Cerebellar nuclear complex (tissue), 1 donor: ENCODE measurements at regions not wholly inside any gene's neighbourhood (a gene's known extent, or its start where the extent isn't known, plus 50 kb on each side); places are given as distances from the start of the nearest gene placed in this dataset.

Experiments used
- DNase-seq, 2 experiments: peaks; one replicate each; lab custom pipeline; 2025; lab: John Stamatoyannopoulos, UW

GRCh38 chr9:89967527-89967926 lies 362.7 kb downstream of the GADD45G start:
- DNase-seq: no peak

DNA sequence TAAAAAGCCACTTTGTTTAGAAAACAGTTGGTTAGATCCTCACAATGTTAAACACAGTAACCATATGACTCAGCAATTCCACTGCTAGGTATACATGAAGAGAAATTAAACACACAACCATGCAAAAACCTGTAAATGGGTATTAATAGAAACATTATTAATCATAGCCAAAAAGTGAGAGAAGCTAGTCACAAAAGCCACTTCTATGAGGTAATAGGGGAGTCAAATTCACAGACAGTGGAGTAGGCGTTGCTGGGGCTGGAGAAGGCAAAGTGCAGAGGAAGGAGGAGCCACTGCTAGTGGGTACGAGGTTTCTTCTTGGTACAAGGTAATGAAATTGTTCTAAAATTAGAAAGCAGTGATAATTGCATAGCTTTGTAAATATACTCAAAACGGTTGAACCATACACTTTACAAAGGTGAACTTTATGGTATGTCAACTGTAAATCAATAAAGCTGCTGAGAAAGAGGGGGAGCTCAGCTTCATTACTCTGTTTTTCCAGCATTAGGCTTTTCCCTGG lies 364.4 kb downstream of the GADD45G start:
- no peak for DNase-seq

GRCh38 chr9:89969881-89970639 lies 365.2 kb downstream of the GADD45G start:
- no peak for DNase-seq

DNA sequence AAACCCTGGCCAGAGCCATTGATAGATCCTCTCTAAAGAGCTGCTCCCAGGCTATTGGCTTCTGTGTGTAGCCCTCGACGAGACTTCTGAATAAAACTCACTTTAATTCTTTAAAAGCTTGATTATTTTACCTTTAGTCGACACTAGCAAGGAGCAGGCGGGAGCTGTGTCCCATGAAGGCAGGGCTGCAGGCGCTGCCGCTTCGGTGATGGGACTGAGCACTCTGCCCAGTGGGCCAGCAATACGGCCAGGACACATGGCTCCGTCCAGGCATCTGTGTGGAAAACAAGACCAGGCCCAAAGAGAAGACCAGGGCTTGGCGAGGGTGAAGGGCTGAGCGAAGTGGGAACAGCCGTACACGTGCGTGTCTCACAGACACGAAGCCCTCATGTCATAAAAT lies 365.9 kb downstream of the GADD45G start:
- DNase-seq: no peak

- no peak for DNase-seq
These were observed 367.7 kb downstream of the GADD45G start for GRCh38 chr9:89972535-89972934.

GRCh38 chr9:89974582-89974981 lies 369.8 kb downstream of the GADD45G start:
- DNase-seq: no peak

DNA sequence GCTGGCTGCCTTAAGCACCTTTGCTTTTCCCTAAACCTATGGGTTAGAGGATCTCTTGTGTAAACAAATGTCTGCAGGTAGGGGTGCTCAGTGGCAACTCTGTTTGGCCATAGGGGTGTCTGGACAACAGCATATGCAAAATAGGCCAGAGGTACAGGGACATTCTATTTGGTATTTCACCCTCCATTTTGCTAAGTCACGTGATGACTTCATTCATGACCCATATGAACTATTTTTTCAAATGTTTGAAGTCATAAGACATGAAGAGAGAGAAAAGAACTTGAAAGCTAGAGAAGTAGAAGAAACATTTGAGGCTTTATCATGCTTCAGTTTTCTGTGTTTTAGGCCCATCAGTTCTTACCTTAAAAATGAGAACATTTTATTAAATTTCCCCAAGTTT lies 370.2 kb downstream of the GADD45G start:
- no peak for DNase-seq

- DNase-seq: no peak
These were observed 370.8 kb downstream of the GADD45G start for GRCh38 chr9:89975630-89976029.

DNA sequence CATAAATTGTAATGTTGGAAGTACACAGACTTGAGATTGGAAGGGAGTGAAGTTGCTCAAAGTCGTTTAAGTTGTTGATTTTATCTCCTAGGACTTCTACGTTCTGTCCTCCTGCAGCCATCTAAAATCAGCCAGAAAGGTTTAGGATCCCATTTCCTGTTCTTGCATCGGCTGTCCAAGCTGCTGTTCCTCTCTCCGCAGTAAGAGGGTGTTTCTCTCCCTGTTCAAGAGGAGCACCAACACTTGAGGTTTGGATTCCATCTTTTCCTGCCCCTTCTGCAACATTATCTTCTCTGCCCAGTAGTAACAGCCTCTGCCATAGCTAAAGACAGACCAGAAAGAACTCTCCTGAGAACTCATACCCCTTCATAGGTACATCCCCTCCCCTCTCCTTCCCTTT lies 373.4 kb downstream of the GADD45G start:
- DNase-seq: no peak

DNA sequence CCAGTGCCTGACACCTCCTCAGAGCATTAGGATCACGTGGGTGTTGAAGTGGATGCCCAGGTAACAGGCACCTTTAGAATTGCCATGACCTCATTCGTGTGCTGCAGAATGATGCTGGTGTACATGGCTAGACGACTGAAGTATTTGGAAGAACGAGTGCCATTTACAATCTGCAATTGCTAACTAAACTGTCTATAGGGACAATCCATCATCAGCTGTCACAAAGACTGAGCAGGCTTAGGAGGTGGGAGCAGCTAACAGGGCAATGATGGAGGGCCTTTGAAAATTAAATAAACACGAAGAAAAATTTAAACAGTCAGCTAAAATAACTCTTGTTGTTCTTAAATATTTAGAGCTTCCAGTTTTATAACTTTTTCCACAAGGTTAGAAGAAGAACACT lies 375.8 kb downstream of the GADD45G start:
- DNase-seq: no peak

DNA sequence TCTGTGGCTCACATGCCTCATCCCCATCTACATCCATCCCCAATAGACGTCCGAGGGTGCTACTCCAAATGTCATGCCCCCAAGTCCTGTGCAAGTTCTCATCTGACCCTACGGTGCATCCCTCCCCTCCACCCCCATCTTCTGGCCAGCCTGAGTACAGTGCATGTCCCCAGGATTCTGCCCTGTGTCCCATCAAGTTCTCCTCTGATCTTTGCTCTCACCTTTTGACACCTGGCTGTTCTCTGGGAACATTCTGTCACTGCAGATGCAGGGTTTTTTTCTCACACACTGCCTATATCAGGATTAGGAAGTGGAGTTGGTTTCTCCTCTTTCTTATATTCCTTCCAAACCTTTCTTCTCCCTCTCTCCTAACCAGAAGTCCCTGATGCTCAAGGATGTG lies 377.2 kb downstream of the GADD45G start:
- no peak for DNase-seq

DNA sequence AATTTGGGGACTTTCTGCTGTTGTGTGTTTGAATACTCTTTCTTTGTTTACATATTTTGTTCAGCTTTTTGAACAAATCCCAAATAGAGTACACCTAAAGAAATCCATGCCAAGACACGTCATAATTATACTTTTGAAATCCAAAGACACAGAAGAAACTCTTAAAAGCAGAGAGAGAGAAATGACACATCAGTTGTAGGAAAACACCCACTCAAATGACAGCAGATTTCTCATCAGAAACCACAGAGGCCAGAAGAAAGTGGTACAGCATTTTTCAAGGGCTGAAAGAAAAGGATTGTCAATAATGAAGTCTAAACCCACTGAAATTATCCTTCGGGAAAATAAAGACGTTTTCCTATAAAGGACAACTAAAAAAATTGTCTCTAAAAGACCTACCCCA lies 378.6 kb downstream of the GADD45G start:
- DNase-seq: no peak

GRCh38 chr9:89984214-89984613 lies 379.4 kb downstream of the GADD45G start:
- no peak for DNase-seq

DNA sequence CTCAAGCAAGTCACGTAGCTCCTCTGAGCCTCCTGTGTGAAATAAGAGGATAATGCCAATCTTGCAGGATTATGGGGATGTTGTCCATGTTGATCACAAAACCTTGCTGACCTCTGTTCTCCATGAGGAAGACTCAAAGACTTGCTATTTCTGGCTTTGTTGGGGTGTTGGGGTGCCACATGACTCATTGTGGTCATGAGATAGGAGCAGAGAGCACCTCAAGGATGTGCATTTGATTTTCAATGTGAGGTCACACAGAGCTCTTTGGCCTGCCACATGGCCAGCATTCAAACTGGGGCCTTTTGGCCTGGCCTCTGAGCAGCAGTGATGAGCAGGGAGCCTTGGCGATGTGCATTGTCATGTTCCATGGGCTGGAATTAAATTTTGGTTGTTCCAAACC lies 380.3 kb downstream of the GADD45G start:
- DNase-seq: no peak

- no peak for DNase-seq
These were observed 381.4 kb downstream of the GADD45G start for GRCh38 chr9:89986190-89986589.

- no peak for DNase-seq
These were observed 383.6 kb downstream of the GADD45G start for GRCh38 chr9:89988458-89988857.

- DNase-seq: no peak
These were observed 386.5 kb downstream of the GADD45G start for GRCh38 chr9:89991204-89991790.

- no peak for DNase-seq
These were observed 387.8 kb downstream of the GADD45G start for GRCh38 chr9:89992326-89993198.

DNA sequence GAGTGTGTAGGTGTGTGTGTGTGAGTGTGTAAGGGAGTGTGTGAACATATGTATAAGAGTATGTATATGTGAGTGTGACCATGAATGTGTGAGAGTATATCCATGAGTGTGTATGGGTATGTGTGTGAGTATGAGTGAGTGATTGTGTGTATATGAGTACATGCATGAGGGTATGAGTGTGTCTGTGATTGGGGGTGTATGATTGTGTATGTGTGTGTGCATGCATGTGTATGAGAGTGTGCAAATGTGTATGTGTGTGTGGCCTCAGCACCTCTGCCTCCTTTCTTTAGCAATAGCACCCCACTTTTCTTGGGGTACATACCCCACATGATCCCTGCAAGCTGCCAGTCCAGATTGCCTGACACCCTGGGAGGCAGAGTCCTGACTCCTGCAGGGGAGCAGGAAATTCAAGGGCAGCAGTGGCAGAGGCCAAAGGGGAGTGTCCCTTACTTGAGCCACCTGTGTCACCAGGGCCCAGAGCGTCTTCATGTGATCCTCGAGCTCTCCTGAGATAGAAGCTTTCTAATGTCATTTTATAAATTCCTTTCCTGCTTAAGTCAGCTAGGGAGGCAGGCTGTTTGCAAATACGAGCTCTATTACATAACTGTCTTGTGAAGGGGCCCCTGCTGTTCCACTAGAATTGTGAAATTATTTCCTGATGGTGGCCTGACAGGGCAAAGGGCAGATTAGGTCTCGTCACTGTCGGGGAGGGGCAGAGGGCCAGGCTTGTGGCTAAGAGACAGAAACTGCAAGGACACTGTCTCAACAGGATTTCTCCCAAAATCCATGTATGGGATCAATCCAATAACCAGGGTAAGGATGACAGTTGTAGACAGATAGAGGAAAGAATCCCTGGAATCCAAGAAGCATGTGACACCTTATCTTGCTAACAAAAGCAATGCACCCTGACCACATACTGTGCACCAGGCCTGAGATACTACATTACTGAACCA lies 389.1 kb downstream of the GADD45G start:
- DNase-seq: no peak

- no peak for DNase-seq
These were observed 390.3 kb downstream of the GADD45G start for GRCh38 chr9:89994988-89995613.

- DNase-seq: no peak
These were observed 391.3 kb downstream of the GADD45G start for GRCh38 chr9:89996116-89996515.
